ENCODE measurements at regions not wholly inside any gene's neighbourhood (a gene's known extent, or its start where the extent isn't known, plus 50 kb on each side); places are given as distances from the start of the nearest gene placed in this dataset.

DNA sequence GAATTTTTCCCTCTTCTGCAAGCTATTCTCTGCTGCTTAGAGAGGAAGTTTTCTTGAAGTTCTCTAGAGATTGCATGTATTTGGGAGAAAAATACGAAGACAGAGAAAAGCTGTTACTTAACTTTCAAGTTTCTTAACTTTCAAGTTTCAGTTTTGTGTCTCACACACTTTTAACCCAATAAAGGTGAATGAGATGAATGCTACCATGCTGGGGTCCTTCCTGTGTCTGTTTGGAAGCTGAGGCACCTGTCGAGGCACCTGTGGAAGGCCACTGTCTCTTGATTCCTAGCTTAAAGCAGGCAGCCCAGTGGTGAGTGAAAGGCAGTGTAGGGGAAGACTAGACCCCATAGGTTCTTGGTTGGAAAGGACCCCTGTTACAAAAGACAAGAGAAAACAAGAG, 372.8 kb upstream of the JARID2 start:
- TF ChIP-seq, protein P1, sequence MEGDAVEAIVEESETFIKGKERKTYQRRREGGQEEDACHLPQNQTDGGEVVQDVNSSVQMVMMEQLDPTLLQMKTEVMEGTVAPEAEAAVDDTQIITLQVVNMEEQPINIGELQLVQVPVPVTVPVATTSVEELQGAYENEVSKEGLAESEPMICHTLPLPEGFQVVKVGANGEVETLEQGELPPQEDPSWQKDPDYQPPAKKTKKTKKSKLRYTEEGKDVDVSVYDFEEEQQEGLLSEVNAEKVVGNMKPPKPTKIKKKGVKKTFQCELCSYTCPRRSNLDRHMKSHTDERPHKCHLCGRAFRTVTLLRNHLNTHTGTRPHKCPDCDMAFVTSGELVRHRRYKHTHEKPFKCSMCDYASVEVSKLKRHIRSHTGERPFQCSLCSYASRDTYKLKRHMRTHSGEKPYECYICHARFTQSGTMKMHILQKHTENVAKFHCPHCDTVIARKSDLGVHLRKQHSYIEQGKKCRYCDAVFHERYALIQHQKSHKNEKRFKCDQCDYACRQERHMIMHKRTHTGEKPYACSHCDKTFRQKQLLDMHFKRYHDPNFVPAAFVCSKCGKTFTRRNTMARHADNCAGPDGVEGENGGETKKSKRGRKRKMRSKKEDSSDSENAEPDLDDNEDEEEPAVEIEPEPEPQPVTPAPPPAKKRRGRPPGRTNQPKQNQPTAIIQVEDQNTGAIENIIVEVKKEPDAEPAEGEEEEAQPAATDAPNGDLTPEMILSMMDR (IDR thresholded peaks at IDR 0.05; ENCODE audit: poor library complexity, severe bottlenecking) = no peak
- H3K27ac ChIP-seq (ENCODE audit: poor library complexity, severe bottlenecking) = no peak overlapping the region
- H3K27me3 ChIP-seq (ENCODE audit: insufficient read depth, poor library complexity, severe bottlenecking) = no peaks in the 10 kb centered on the region
- ATAC-seq (ENCODE audit: low read depth) = no peak
- H3K9me3 ChIP-seq (ENCODE audit: severe bottlenecking) = no peaks in the 10 kb centered on the region
- H3K4me1 ChIP-seq (ENCODE audit: insufficient read depth, poor library complexity, severe bottlenecking) = peaks cover 11% of the 10 kb centered on the region
- no peaks in the 10 kb centered on the region for H3K36me3 ChIP-seq (ENCODE audit: low read depth)
- H3K4me3 ChIP-seq (ENCODE audit: severe bottlenecking) = no peak overlapping the region
- DNase-seq (ENCODE audit: low spot score) = no peak

DNA sequence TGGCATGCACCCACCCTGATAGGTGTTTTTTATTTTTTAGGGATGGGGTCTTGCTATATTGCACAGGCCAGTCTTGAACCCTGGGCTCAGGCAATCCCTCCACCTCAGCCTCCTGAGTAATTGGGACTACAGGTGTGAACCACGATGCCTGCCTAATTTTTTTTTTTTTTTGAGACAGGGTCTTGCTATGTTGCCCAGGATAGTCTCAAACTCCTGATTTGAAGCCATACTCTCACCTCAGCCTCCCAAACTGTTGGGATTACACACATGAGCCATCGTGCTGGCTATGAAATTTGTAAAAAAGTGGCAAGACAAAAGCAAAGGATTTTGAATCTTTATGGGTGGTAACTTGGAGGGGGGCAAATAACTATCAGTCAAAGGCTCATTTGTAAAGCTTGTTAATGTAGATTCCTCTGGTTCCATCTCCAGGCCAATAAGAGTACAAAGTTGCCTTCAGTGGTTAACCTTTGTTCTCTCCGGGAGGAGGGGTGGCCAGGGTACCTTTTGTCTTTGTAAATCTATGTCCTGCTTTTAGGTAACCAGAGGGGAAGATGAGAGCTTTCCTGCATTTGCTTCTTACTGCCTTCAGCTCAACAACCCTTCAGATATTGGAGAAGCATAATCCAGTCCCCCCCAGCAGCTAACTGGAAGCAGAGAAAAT, 372.0 kb upstream of the JARID2 start:
- H3K36me3 ChIP-seq (ENCODE audit: low read depth) = no peaks in the 10 kb centered on the region
- H3K9me3 ChIP-seq (ENCODE audit: severe bottlenecking) = no peaks in the 10 kb centered on the region
- H3K27me3 ChIP-seq (ENCODE audit: insufficient read depth, poor library complexity, severe bottlenecking) = no peaks in the 10 kb centered on the region
- TF ChIP-seq, protein P1 (IDR thresholded peaks at IDR 0.05; ENCODE audit: poor library complexity, severe bottlenecking) = no peak
- H3K27ac ChIP-seq (ENCODE audit: poor library complexity, severe bottlenecking) = no peak overlapping the region
- DNase-seq (ENCODE audit: low spot score) = no peak
- no peak overlapping the region for H3K4me3 ChIP-seq (ENCODE audit: severe bottlenecking)
- peaks cover 11% of the 10 kb centered on the region for H3K4me1 ChIP-seq (ENCODE audit: insufficient read depth, poor library complexity, severe bottlenecking)
- no peak for ATAC-seq (ENCODE audit: low read depth)

DNA sequence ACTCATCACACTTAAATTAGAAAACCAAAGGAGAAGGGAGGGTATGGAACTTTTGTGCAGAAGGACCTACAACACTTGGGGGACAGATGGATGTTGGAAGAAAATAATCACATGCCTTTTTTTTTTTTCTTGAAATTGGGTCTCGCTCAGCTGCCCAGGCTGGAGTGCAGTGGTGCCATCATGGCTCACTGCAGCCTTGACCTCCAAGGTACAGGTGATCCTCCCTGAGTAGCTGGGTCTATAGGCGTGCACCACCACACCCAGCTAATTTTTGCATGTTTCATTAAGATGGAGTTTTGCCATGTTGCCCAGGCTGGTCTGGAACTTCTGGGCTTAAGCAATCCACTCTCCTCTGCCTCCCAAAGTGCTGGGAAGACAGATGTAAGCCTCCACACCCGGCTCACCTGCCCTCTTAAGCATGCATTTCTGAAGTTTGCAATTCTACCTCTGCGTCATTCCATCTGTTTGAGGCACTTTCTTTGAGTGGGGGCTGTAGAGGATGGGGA, 370.8 kb upstream of the JARID2 start:
- peaks cover 11% of the 10 kb centered on the region for H3K4me1 ChIP-seq (ENCODE audit: insufficient read depth, poor library complexity, severe bottlenecking)
- H3K27me3 ChIP-seq (ENCODE audit: insufficient read depth, poor library complexity, severe bottlenecking) = no peaks in the 10 kb centered on the region
- no peak overlapping the region for H3K4me3 ChIP-seq (ENCODE audit: severe bottlenecking)
- H3K9me3 ChIP-seq (ENCODE audit: severe bottlenecking) = no peaks in the 10 kb centered on the region
- TF ChIP-seq, protein P1 (IDR thresholded peaks at IDR 0.05; ENCODE audit: poor library complexity, severe bottlenecking) = no peak
- no peak for ATAC-seq (ENCODE audit: low read depth)
- DNase-seq (ENCODE audit: low spot score) = no peak
- no peaks in the 10 kb centered on the region for H3K36me3 ChIP-seq (ENCODE audit: low read depth)
- no peak overlapping the region for H3K27ac ChIP-seq (ENCODE audit: poor library complexity, severe bottlenecking)

DNA sequence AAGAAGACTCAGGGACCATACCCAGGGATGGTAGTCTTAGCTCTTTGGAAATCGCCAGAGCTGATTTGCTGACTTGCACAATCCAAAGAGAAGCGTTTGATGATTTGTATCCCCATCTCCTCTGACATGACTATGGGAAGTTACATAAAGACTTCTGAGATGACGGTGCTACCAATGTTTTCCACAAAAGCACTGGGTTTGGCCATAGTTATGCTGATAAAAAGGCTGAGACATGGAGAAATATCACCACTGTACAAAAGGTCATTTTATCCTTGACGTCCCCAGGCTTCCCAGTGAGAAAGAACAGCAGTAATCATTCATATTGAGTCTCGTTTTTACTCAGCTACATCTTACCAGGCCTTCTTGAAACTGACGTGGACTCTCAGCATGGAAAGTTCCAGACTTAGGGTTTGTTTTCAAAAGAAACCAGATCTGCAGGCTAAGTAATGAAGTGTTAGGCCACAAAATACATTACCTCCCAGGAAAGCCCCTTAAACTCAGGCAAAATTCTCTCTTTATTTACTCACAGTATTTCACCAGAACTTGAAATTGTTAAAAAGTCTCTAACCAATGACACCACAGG, 370.3 kb upstream of the JARID2 start:
- H3K27ac ChIP-seq (ENCODE audit: poor library complexity, severe bottlenecking) = no peak overlapping the region
- H3K9me3 ChIP-seq (ENCODE audit: severe bottlenecking) = no peaks in the 10 kb centered on the region
- ATAC-seq (ENCODE audit: low read depth) = no peak
- no peak overlapping the region for H3K4me3 ChIP-seq (ENCODE audit: severe bottlenecking)
- TF ChIP-seq, protein P1 (IDR thresholded peaks at IDR 0.05; ENCODE audit: poor library complexity, severe bottlenecking) = no peak
- no peaks in the 10 kb centered on the region for H3K27me3 ChIP-seq (ENCODE audit: insufficient read depth, poor library complexity, severe bottlenecking)
- H3K4me1 ChIP-seq (ENCODE audit: insufficient read depth, poor library complexity, severe bottlenecking) = peaks cover 11% of the 10 kb centered on the region
- H3K36me3 ChIP-seq (ENCODE audit: low read depth) = no peaks in the 10 kb centered on the region
- DNase-seq (ENCODE audit: low spot score) = no peak
